ENCODE measurements at regions not wholly inside any gene's neighbourhood (a gene's known extent, or its start where the extent isn't known, plus 50 kb on each side); places are given as distances from the start of the nearest gene placed in this dataset.
A peak's percentile ranks its signal among the peaks of the same experiment; 100 is the strongest.

DNA sequence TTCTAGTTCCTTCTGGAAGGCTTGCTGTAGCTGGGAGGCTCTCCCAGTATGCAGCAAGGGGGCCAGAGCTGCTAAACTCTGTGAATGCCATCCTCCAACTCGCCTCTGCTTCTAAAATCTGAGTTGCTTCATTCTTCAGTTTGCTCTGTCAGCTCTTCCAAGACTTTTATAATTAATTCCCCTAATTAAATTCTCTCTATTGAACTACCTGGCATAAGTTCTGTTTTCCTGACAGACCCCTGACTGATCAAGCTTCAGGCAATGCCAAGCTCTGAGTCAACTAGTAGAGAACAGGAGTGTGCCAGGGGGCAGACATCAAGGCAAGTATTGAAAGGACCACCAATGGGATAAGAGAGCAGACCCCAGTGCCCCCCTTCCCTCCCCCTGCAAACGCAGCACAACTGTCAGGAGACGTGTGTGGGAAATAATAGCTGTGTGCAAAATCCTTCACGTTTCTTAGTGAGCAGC, 109.3 kb upstream of the TAB2 start:
- FAIRE-seq, result no peak

DNA sequence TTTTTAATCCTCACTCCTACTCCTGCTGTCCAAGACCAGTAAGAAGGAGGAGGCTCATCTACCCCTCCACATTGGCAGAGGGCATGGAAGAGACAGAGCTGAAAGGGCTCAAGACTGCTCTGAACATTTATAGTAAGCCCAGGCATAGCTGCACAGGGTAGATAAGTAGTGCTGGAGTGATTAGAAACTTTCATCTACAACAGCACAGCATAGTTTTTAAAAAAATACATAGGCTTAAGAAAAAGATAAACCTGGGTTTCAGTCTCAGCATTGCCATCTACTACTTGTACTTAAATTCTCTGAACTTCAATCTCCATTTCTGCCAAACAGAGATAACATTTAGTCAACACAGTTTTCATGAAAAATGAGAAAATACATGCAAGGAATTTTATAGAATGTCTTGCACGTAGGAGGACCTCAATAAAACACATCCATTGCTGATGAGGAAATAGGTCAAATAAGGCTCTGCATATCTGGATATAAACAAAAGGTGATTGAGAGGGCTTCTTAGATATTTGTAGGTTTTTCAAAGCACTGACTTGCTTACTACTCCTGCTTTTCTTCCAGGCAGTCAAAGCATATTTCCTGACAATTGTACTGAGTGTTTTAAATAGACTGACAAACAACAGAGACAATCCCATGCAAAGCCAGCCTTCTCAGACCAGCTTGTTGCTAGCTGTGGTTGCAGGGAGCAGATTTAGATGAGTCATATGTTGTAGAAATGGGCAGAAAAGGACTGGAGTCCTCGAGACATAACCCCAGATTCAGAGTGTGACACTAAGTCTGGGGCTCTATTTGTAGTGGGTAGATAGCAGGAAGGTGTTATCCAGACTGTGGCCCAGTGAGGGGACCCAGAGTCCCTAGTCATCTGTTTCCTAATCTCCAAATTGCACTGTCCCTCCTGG, 107.4 kb upstream of the TAB2 start:
- no peak overlapping the region for H3K27ac ChIP-seq (ENCODE audit: low read depth in 1 of 3, low read length in 2 of 3)

More for the DNA sequence above, 109.3 kb upstream of the TAB2 start:
- Histone ChIP-seq H3K4me1 (ENCODE audit: control insufficient read depth in 3 of 3, insufficient read depth in 2 of 3, low read depth in 1 of 3, low read length in 2 of 3) (no peaks in the 10 kb centered on the region), H3K27ac (ENCODE audit: low read depth in 1 of 3, low read length in 2 of 3) (no peak overlapping the region), H3K4me3 (ENCODE audit: low read depth in 1 of 3, low read length in 3 of 3) (no peak overlapping the region), H3K36me3 (ENCODE audit: control insufficient read depth in 3 of 3, insufficient read depth in 2 of 3, low read depth in 1 of 3, low read length in 3 of 3) (no peaks in the 10 kb centered on the region), H3K27me3 (ENCODE audit: control insufficient read depth in 3 of 3, insufficient read depth in 3 of 3, low read length in 3 of 3) (no peaks in the 10 kb centered on the region), H3K9me3 (ENCODE audit: control insufficient read depth in 2 of 2, insufficient read depth in 1 of 2, low read depth in 1 of 2, low read length in 1 of 2) (no peaks in the 10 kb centered on the region)
- no peak for DNase-seq
- 85 to 90% (median 90%) methylated on average over 4 of the region's 4 CpGs for WGBS, 3 donors

DNA sequence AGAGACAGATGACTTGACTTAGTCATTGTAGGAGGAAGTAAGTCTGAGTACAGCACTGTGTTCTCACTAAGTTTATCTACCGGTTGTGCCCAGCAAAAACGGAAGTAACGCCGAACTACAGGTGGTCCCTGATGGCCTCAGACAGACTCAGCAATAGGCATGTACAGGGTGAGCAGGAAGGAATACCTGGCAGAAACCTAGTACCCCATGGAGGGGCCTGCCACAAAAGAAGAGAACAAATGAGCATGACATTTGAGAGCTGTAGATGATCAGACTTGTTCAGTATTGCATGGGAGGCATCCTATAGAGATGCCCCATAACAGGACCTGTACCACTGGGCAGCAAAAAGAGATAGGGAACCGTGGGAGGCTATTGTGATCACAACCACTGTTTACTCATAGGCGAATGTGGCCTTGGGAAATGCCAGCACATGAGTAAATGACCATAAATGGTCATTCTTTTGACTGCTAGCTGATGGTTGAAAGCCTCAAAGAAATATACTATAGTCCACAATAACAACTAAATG, 106.4 kb upstream of the TAB2 start:
- FAIRE-seq (no peak), DNase-seq (peak in 1 of 2 donors; percentile 12)
- H3K27ac ChIP-seq (ENCODE audit: low read depth in 1 of 3, low read length in 2 of 3), result no peak overlapping the region
- H3K36me3 ChIP-seq (ENCODE audit: control insufficient read depth in 3 of 3, insufficient read depth in 2 of 3, low read depth in 1 of 3, low read length in 3 of 3), result no peaks in the 10 kb centered on the region
- H3K4me3 ChIP-seq (ENCODE audit: low read depth in 1 of 3, low read length in 3 of 3), result no peak overlapping the region
- H3K27me3 ChIP-seq (ENCODE audit: control insufficient read depth in 3 of 3, insufficient read depth in 3 of 3, low read length in 3 of 3), result no peaks in the 10 kb centered on the region
- no peaks in the 10 kb centered on the region for H3K9me3 ChIP-seq (ENCODE audit: control insufficient read depth in 2 of 2, insufficient read depth in 1 of 2, low read depth in 1 of 2, low read length in 1 of 2)
- 53 to 72% (median 67%) methylated on average over 6 of the region's 6 CpGs for WGBS, 3 donors
- H3K4me1 ChIP-seq (ENCODE audit: control insufficient read depth in 3 of 3, insufficient read depth in 2 of 3, low read depth in 1 of 3, low read length in 2 of 3), result no peaks in the 10 kb centered on the region

More for the DNA sequence above, 107.4 kb upstream of the TAB2 start:
- no peaks in the 10 kb centered on the region for H3K9me3 ChIP-seq (ENCODE audit: control insufficient read depth in 2 of 2, insufficient read depth in 1 of 2, low read depth in 1 of 2, low read length in 1 of 2)
- FAIRE-seq (no peak), DNase-seq (no peak)
- WGBS, 3 donors, result 58 to 68% (median 62%) methylated on average over 2 of the region's 2 CpGs
- no peaks in the 10 kb centered on the region for H3K36me3 ChIP-seq (ENCODE audit: control insufficient read depth in 3 of 3, insufficient read depth in 2 of 3, low read depth in 1 of 3, low read length in 3 of 3)
- H3K27me3 ChIP-seq (ENCODE audit: control insufficient read depth in 3 of 3, insufficient read depth in 3 of 3, low read length in 3 of 3), result no peaks in the 10 kb centered on the region
- no peaks in the 10 kb centered on the region for H3K4me1 ChIP-seq (ENCODE audit: control insufficient read depth in 3 of 3, insufficient read depth in 2 of 3, low read depth in 1 of 3, low read length in 2 of 3)
- H3K4me3 ChIP-seq (ENCODE audit: low read depth in 1 of 3, low read length in 3 of 3), result no peak overlapping the region

DNA sequence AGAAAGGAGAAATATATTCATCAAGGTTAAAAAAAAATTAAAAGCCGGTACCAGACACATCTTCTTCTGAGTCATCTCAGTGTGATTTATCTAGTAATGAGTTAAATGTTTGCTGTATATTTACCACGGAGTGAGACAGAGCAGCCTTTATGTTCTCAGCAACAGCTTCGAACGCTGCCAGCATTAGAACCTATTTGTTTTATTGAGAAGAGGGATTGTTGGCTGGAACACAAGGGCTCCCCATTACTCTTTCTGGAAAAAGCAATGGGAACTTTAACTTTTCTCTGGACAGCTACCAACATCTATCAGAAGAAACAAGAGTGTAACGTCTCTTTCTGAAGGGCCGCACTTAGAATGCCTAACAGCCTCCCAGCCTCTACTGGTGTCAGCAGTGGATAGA, 105.3 kb upstream of the TAB2 start:
- no peaks in the 10 kb centered on the region for H3K9me3 ChIP-seq (ENCODE audit: control insufficient read depth in 2 of 2, insufficient read depth in 1 of 2, low read depth in 1 of 2, low read length in 1 of 2)
- WGBS, 3 donors, result 38 to 83% (median 66%) methylated on average over 6 of the region's 6 CpGs
- H3K27me3 ChIP-seq (ENCODE audit: control insufficient read depth in 3 of 3, insufficient read depth in 3 of 3, low read length in 3 of 3), result no peaks in the 10 kb centered on the region
- FAIRE-seq (no peak), DNase-seq (peak in 1 of 2 donors; percentile 5)
- no peaks in the 10 kb centered on the region for H3K4me1 ChIP-seq (ENCODE audit: control insufficient read depth in 3 of 3, insufficient read depth in 2 of 3, low read depth in 1 of 3, low read length in 2 of 3)
- no peaks in the 10 kb centered on the region for H3K36me3 ChIP-seq (ENCODE audit: control insufficient read depth in 3 of 3, insufficient read depth in 2 of 3, low read depth in 1 of 3, low read length in 3 of 3)
- no peak overlapping the region for H3K4me3 ChIP-seq (ENCODE audit: low read depth in 1 of 3, low read length in 3 of 3)
- no peak overlapping the region for H3K27ac ChIP-seq (ENCODE audit: low read depth in 1 of 3, low read length in 2 of 3)

DNA sequence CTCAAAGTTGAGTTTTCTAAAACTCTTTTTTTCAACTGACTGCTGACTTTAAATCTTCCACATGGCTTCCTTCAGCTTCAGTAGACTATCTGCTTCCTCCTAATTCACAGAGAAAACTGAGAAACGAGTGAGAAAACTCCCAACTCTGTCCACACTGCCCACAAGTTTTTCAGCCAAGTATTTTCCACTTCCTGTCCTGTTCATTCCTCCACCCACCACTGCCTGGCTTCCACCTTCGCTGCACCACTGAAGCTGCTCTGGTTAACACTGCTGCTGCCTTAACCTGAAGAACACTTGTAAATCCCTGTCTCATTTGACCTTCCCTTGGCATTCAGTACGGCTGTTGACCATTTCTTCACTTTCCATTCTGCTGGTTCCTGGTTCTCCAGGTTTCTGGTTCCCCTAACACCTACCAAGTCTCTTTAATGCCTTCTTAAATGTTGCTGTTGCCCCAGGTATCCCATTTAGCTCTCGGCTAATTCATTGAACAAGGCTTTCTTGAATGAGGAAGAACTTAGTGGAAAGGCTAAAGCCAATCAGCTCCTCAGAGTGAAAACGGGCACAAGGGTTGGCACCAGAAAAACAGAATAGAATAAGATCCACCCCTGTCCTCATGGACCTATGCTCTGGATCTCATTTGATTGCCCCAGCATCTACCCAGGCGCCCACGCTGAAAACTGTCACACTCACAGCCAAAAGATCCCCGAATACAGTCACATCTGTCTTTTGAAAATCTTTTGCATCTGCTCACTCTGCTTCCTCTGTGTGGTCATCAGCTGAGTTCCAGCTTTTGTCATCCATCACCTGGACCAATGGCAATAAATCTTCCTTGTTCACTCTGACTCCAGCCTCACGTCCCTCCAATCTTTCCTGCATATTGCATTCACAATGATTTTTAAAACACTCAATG, 104.4 kb upstream of the TAB2 start:
- Histone ChIP-seq H3K4me1 (ENCODE audit: control insufficient read depth in 3 of 3, insufficient read depth in 2 of 3, low read depth in 1 of 3, low read length in 2 of 3) (no peaks in the 10 kb centered on the region), H3K27ac (ENCODE audit: low read depth in 1 of 3, low read length in 2 of 3) (no peak overlapping the region), H3K27me3 (ENCODE audit: control insufficient read depth in 3 of 3, insufficient read depth in 3 of 3, low read length in 3 of 3) (no peaks in the 10 kb centered on the region), H3K4me3 (ENCODE audit: low read depth in 1 of 3, low read length in 3 of 3) (no peak overlapping the region), H3K36me3 (ENCODE audit: control insufficient read depth in 3 of 3, insufficient read depth in 2 of 3, low read depth in 1 of 3, low read length in 3 of 3) (no peaks in the 10 kb centered on the region), H3K9me3 (ENCODE audit: control insufficient read depth in 2 of 2, insufficient read depth in 1 of 2, low read depth in 1 of 2, low read length in 1 of 2) (no peaks in the 10 kb centered on the region)
- DNase-seq, result no peak
- 62 to 74% (median 70%) methylated on average over 9 of the region's 9 CpGs for WGBS, 3 donors
- no peak for FAIRE-seq

DNA sequence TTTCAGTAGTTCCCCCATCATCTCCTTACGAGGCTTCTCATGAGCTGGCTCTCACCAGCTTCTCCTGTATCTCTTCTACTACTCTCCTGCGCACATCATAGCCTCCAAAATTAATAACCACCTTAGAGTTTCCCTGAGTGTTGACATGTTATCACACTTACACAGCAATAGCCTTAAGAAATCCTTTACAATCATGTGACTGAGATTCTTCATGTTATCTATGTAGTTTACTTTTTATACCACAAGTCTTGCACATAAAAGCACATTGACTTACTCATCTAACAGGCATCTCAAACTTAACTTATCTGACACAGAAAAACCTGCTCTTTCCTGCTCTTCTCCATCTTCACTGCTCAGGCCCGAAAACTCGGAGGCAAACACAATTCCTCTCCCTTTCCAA, 103.7 kb upstream of the TAB2 start:
- H3K27me3 ChIP-seq (ENCODE audit: control insufficient read depth in 3 of 3, insufficient read depth in 3 of 3, low read length in 3 of 3), result no peaks in the 10 kb centered on the region
- no peaks in the 10 kb centered on the region for H3K36me3 ChIP-seq (ENCODE audit: control insufficient read depth in 3 of 3, insufficient read depth in 2 of 3, low read depth in 1 of 3, low read length in 3 of 3)
- H3K4me3 ChIP-seq (ENCODE audit: low read depth in 1 of 3, low read length in 3 of 3), result no peak overlapping the region
- DNase-seq (no peak), FAIRE-seq (no peak)
- H3K9me3 ChIP-seq (ENCODE audit: control insufficient read depth in 2 of 2, insufficient read depth in 1 of 2, low read depth in 1 of 2, low read length in 1 of 2), result no peaks in the 10 kb centered on the region
- H3K27ac ChIP-seq (ENCODE audit: low read depth in 1 of 3, low read length in 2 of 3), result no peak overlapping the region
- WGBS, 3 donors, result 87 to 94% (median 90%) methylated on average over 4 of the region's 4 CpGs
- no peaks in the 10 kb centered on the region for H3K4me1 ChIP-seq (ENCODE audit: control insufficient read depth in 3 of 3, insufficient read depth in 2 of 3, low read depth in 1 of 3, low read length in 2 of 3)

DNA sequence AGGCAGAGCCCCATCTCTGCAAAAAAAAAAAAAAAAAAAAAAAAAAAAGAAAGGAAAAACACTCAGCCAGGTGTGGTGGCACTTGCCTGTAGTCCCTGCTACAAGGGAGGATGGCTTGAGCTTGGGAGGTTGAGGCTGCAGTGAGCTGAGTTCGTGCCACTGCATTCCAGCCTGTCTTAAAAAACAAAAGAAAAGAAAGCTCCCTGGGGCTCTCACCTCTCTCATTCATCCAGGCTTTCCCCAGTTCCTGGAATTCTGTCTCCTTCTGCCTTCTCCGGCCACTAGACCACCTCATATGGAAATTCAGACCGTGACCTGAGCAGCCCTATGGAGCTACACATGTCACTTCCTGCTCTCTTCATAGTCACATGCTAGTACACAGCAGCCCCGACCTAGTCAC, 101.1 kb upstream of the TAB2 start:
- H3K27ac ChIP-seq (ENCODE audit: low read depth in 1 of 3, low read length in 2 of 3), result no peak overlapping the region
- H3K4me1 ChIP-seq (ENCODE audit: control insufficient read depth in 3 of 3, insufficient read depth in 2 of 3, low read depth in 1 of 3, low read length in 2 of 3), result no peaks in the 10 kb centered on the region
- H3K4me3 ChIP-seq (ENCODE audit: low read depth in 1 of 3, low read length in 3 of 3), result no peak overlapping the region
- no peaks in the 10 kb centered on the region for H3K9me3 ChIP-seq (ENCODE audit: control insufficient read depth in 2 of 2, insufficient read depth in 1 of 2, low read depth in 1 of 2, low read length in 1 of 2)
- DNase-seq, result no peak
- no peaks in the 10 kb centered on the region for H3K36me3 ChIP-seq (ENCODE audit: control insufficient read depth in 3 of 3, insufficient read depth in 2 of 3, low read depth in 1 of 3, low read length in 3 of 3)
- FAIRE-seq, result no peak
- 78 to 88% (median 86%) methylated on average over 4 of the region's 4 CpGs for WGBS, 3 donors
- no peaks in the 10 kb centered on the region for H3K27me3 ChIP-seq (ENCODE audit: control insufficient read depth in 3 of 3, insufficient read depth in 3 of 3, low read length in 3 of 3)

DNA sequence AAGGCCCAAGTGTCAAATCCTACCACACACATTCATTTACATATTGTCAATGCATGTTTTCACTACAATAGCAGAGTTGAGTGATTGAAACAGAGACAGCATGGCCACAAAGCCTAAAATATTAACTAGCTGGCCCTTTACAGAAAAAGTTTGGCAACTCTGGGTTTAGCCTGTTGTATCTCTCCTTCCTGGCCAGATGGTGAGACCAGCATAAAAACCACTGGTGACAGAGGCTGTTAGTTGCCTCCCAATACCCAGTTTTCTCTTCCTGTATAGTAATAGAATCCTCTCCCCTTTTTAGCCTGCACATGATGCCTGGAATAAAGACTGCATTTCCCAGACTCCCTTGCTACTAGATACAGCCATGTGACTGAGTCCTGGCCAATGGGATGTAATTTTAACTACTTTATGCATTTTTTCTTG, 100.0 kb upstream of the TAB2 start:
- DNase-seq, result no peak
- Histone ChIP-seq H3K27me3 (ENCODE audit: control insufficient read depth in 3 of 3, insufficient read depth in 3 of 3, low read length in 3 of 3) (no peaks in the 10 kb centered on the region), H3K4me3 (ENCODE audit: low read depth in 1 of 3, low read length in 3 of 3) (no peak overlapping the region), H3K9me3 (ENCODE audit: control insufficient read depth in 2 of 2, insufficient read depth in 1 of 2, low read depth in 1 of 2, low read length in 1 of 2) (no peaks in the 10 kb centered on the region), H3K36me3 (ENCODE audit: control insufficient read depth in 3 of 3, insufficient read depth in 2 of 3, low read depth in 1 of 3, low read length in 3 of 3) (no peaks in the 10 kb centered on the region), H3K27ac (ENCODE audit: low read depth in 1 of 3, low read length in 2 of 3) (no peak overlapping the region), H3K4me1 (ENCODE audit: control insufficient read depth in 3 of 3, insufficient read depth in 2 of 3, low read depth in 1 of 3, low read length in 2 of 3) (no peaks in the 10 kb centered on the region)
- FAIRE-seq, result no peak

All from small intestine (tissue), 7 donors.